Left ventricle myocardium inferior (tissue), 1 donor: ENCODE measurements at regions not wholly inside any gene's neighbourhood (a gene's known extent, or its start where the extent isn't known, plus 50 kb on each side); places are given as distances from the start of the nearest gene placed in this dataset.

Source experiments
- DNase-seq: peaks from one replicate; pipeline ENCODE4 v3.0.0-alpha.2; 2020
- H3K27ac ChIP-seq: fragments of 200-600 bp; replicated peaks from 2 replicates; pipeline ENCODE4 v1.8.0; 2021
- H3K27me3 ChIP-seq: fragments of 200-600 bp; 2 replicates; pipeline ENCODE4 v1.8.0; 2021; ENCODE audit warnings: low read depth
- H3K36me3 ChIP-seq: fragments of 200-600 bp; 2 replicates; pipeline ENCODE4 v1.8.0; 2021
- H3K4me1 ChIP-seq: fragments of 200-600 bp; 2 replicates; pipeline ENCODE4 v1.8.0; 2021
- H3K4me3 ChIP-seq: fragments of 200-600 bp; 2 replicates; pipeline ENCODE4 v1.8.0; 2021; ENCODE audit warnings: mild to moderate bottlenecking, moderate library complexity
- H3K9me3 ChIP-seq: fragments of 200-600 bp; replicated peaks from 2 replicates; pipeline ENCODE4 v1.8.0; 2021
- CTCF ChIP-seq: fragments of 200-600 bp; IDR thresholded peaks from 2 replicates; pipeline ENCODE4 v1.8.0; 2021; ENCODE audit warnings: antibody characterized with exemption, mild to moderate bottlenecking, borderline replicate concordance
- intact Hi-C: fragments of 100-400 bp; cut with micrococcal nuclease; formaldehyde crosslinking; loops from one replicate; pipeline ENCODE4 v1.11.0; 2022
- donor health status: DM: no; HTN: yes; CAD: no; lungs with severe emphysema.

- no peaks in the 10 kb centered on the region for H3K27me3 ChIP-seq
- no peak overlapping the region for H3K4me3 ChIP-seq
- TF ChIP-seq CTCF = no peak
- no peaks in the 10 kb centered on the region for H3K4me1 ChIP-seq
- H3K9me3 ChIP-seq = no peaks in the 10 kb centered on the region
- no peaks in the 10 kb centered on the region for H3K36me3 ChIP-seq
- intact Hi-C loops = no loop called here
- H3K27ac ChIP-seq = no peak overlapping the region
- no peak for DNase-seq
These were observed 630.1 kb upstream of the PIK3C3 start for GRCh38 chr18:41324934-41325333.

- H3K27me3 ChIP-seq = no peaks in the 10 kb centered on the region
- no peak for TF ChIP-seq CTCF
- no peak overlapping the region for H3K27ac ChIP-seq
- H3K4me3 ChIP-seq = no peak overlapping the region
- no peaks in the 10 kb centered on the region for H3K4me1 ChIP-seq
- intact Hi-C loops = no loop called here
- DNase-seq = no peak
- no peaks in the 10 kb centered on the region for H3K36me3 ChIP-seq
- no peaks in the 10 kb centered on the region for H3K9me3 ChIP-seq
These were observed 630.8 kb upstream of the PIK3C3 start for GRCh38 chr18:41324020-41324791.

GRCh38 chr18:41323044-41323443 lies 632.0 kb upstream of the PIK3C3 start:
- Histone ChIP-seq H3K9me3 (no peaks in the 10 kb centered on the region), H3K27ac (no peak overlapping the region), H3K4me1 (no peaks in the 10 kb centered on the region), H3K36me3 (no peaks in the 10 kb centered on the region), H3K27me3 (no peaks in the 10 kb centered on the region), H3K4me3 (no peak overlapping the region)
- intact Hi-C loops = no loop called here
- no peak for DNase-seq
- no peak for TF ChIP-seq CTCF

GRCh38 chr18:41320100-41320499 lies 634.9 kb upstream of the PIK3C3 start:
- Histone ChIP-seq H3K27me3 (no peaks in the 10 kb centered on the region), H3K4me3 (no peak overlapping the region), H3K4me1 (no peaks in the 10 kb centered on the region), H3K36me3 (no peaks in the 10 kb centered on the region), H3K27ac (no peak overlapping the region), H3K9me3 (peaks cover 15% of the 10 kb centered on the region)
- intact Hi-C loops = no loop called here
- DNase-seq = no peak
- TF ChIP-seq CTCF = no peak

- intact Hi-C loops = no loop called here
- Histone ChIP-seq H3K36me3 (no peaks in the 10 kb centered on the region), H3K27me3 (no peaks in the 10 kb centered on the region), H3K27ac (no peak overlapping the region), H3K9me3 (peaks cover 42% of the 10 kb centered on the region), H3K4me1 (no peaks in the 10 kb centered on the region), H3K4me3 (no peak overlapping the region)
- TF ChIP-seq CTCF = no peak
- DNase-seq = no peak
These were observed 639.9 kb upstream of the PIK3C3 start for GRCh38 chr18:41315134-41315533.
